Right atrium auricular region (tissue), 2 donors: ENCODE measurements at regions not wholly inside any gene's neighbourhood (a gene's known extent, or its start where the extent isn't known, plus 50 kb on each side); places are given as distances from the start of the nearest gene placed in this dataset.

Experiments
- DNase-seq: peaks from one replicate; pipeline ENCODE4 v3.0.0-alpha.2; 2019; ENCODE audit warnings: low spot score
- H3K27ac ChIP-seq, 2 donors: fragments of 200-600 bp; sonication (generic); 1 replicate in 1 of 2; 2 replicates in 1 of 2; pipeline ENCODE4 v1.5.1; 2016 to 2019
- H3K27me3 ChIP-seq, 2 donors: fragments of 200-600 bp; sonication (generic); one replicate each; pipeline versions ENCODE4 v1.5.1 to v1.6.0; 2017 to 2019
- H3K36me3 ChIP-seq: fragments of 200-600 bp; sonication (generic); one replicate; pipeline ENCODE4 v1.5.1; 2016
- H3K4me1 ChIP-seq, 2 donors: fragments of 200-600 bp; sonication (generic); one replicate each; pipeline versions ENCODE4 v1.5.1 to v1.6.0; 2017 to 2019
- H3K4me3 ChIP-seq, 2 donors: fragments of 200-600 bp; sonication (generic); 1 replicate in 1 of 2; 2 replicates in 1 of 2; pipeline ENCODE4 v1.5.1; 2017 to 2019; ENCODE audit warnings: mild to moderate bottlenecking in 1 of 2, moderate library complexity in 1 of 2
- H3K9me3 ChIP-seq, 2 donors: fragments of 200-600 bp; sonication (generic); one replicate each; pipeline ENCODE4 v1.5.1; 2019
- TF ChIP-seq, protein P1 (sequence below), 2 donors: fragments of 200-600 bp; sonication (generic); IDR thresholded peaks; one replicate each; pipeline ENCODE4 v1.5.1; 2019; ENCODE audit warnings: antibody characterized with exemption in 2 of 2

- no peak overlapping the region for H3K4me3 ChIP-seq
- TF ChIP-seq, protein P1, sequence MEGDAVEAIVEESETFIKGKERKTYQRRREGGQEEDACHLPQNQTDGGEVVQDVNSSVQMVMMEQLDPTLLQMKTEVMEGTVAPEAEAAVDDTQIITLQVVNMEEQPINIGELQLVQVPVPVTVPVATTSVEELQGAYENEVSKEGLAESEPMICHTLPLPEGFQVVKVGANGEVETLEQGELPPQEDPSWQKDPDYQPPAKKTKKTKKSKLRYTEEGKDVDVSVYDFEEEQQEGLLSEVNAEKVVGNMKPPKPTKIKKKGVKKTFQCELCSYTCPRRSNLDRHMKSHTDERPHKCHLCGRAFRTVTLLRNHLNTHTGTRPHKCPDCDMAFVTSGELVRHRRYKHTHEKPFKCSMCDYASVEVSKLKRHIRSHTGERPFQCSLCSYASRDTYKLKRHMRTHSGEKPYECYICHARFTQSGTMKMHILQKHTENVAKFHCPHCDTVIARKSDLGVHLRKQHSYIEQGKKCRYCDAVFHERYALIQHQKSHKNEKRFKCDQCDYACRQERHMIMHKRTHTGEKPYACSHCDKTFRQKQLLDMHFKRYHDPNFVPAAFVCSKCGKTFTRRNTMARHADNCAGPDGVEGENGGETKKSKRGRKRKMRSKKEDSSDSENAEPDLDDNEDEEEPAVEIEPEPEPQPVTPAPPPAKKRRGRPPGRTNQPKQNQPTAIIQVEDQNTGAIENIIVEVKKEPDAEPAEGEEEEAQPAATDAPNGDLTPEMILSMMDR (IDR thresholded peaks at IDR 0.05), result no peak
- H3K4me1 ChIP-seq, result no peaks in the 10 kb centered on the region
- no peak overlapping the region for H3K27ac ChIP-seq
- no peaks in the 10 kb centered on the region for H3K27me3 ChIP-seq
- no peaks in the 10 kb centered on the region for H3K9me3 ChIP-seq
- DNase-seq, result no peak
- H3K36me3 ChIP-seq, result no peaks in the 10 kb centered on the region
These were observed 373.7 kb downstream of the NR4A2 start for GRCh38 chr2:155958834-155959233.

- Histone ChIP-seq H3K36me3 (no peaks in the 10 kb centered on the region), H3K27ac (no peak overlapping the region), H3K4me3 (no peak overlapping the region), H3K27me3 (no peaks in the 10 kb centered on the region), H3K9me3 (peaks cover 0 to 5% of the 10 kb centered on the region in 2 donors), H3K4me1 (no peaks in the 10 kb centered on the region)
- TF ChIP-seq, protein P1 (IDR thresholded peaks at IDR 0.05), result no peak
- DNase-seq, result no peak
These were observed 385.5 kb downstream of the NR4A2 start for GRCh38 chr2:155947069-155947468.

GRCh38 chr2:155944218-155944617, 388.3 kb downstream of the NR4A2 start:
- H3K4me3 ChIP-seq, result no peak overlapping the region
- no peaks in the 10 kb centered on the region for H3K4me1 ChIP-seq
- no peak overlapping the region for H3K27ac ChIP-seq
- no peaks in the 10 kb centered on the region for H3K27me3 ChIP-seq
- H3K9me3 ChIP-seq, result peaks cover 0 to 5% of the 10 kb centered on the region in 2 donors
- H3K36me3 ChIP-seq, result no peaks in the 10 kb centered on the region
- TF ChIP-seq, protein P1 (IDR thresholded peaks at IDR 0.05), result no peak
- no peak for DNase-seq

DNA sequence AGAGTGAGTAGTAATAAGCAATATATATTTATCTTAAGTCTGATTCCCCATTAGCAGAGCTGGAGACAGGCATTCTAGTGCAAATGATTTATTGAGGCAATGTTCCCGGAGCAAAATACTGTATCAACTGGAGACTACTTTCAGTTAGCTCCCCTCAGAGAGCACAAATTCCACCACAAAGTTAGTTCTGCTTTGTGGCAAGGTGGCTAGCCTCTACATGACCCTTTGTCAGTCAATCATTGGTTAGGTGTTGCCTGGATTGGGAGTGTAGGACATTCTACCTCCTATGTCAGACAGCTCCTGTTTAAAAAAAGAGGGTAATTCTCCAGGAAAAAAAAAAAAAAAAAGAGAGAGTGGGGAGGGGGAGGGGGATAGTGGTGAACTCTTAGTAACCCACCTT, 402.2 kb downstream of the NR4A2 start:
- no peak for DNase-seq
- TF ChIP-seq, protein P1 (IDR thresholded peaks at IDR 0.05), result no peak
- Histone ChIP-seq H3K9me3 (peaks cover 0 to 7% of the 10 kb centered on the region in 2 donors), H3K27me3 (no peaks in the 10 kb centered on the region), H3K4me3 (no peak overlapping the region), H3K36me3 (no peaks in the 10 kb centered on the region), H3K4me1 (no peaks in the 10 kb centered on the region), H3K27ac (no peak overlapping the region)

DNA sequence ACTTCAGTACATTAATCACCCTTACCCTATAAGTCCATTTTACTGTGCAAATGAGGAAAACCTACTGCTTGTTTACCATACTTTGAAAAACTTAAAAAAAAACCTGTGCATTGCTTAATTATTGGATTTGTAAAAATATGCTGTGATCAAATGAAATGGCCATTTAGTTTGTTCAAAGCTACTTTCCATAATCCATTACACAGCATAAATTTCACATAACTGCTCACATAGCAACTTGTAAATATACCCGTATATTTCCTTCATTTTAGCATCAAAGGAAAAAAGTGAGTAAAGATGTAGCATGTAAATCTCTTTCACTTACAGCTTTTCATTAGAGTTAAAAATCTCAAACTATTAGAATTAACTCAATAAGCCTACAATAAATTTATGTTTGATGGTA, 415.1 kb downstream of the NR4A2 start:
- no peaks in the 10 kb centered on the region for H3K9me3 ChIP-seq
- no peak for DNase-seq
- H3K4me3 ChIP-seq, result no peak overlapping the region
- H3K36me3 ChIP-seq, result no peaks in the 10 kb centered on the region
- H3K27me3 ChIP-seq, result no peaks in the 10 kb centered on the region
- no peaks in the 10 kb centered on the region for H3K4me1 ChIP-seq
- H3K27ac ChIP-seq, result no peak overlapping the region
- TF ChIP-seq, protein P1 (IDR thresholded peaks at IDR 0.05), result no peak

- Histone ChIP-seq H3K27me3 (no peaks in the 10 kb centered on the region), H3K4me3 (no peak overlapping the region), H3K9me3 (no peaks in the 10 kb centered on the region), H3K36me3 (no peaks in the 10 kb centered on the region), H3K27ac (no peak overlapping the region), H3K4me1 (no peaks in the 10 kb centered on the region)
- TF ChIP-seq, protein P1 (IDR thresholded peaks at IDR 0.05), result no peak
- DNase-seq, result no peak
These were observed 419.2 kb downstream of the NR4A2 start for GRCh38 chr2:155913356-155913755.
